IPS DF 19.7 (cell line): ENCODE measurements at regions not wholly inside any gene's neighbourhood (a gene's known extent, or its start where the extent isn't known, plus 50 kb on each side); places are given as distances from the start of the nearest gene placed in this dataset.

ENCODE experiments used
- DNase-seq: peaks from one replicate; pipeline ENCODE4 v3.0.0-alpha.2; 2013; ENCODE audit warnings: low read depth, low spot score

DNA sequence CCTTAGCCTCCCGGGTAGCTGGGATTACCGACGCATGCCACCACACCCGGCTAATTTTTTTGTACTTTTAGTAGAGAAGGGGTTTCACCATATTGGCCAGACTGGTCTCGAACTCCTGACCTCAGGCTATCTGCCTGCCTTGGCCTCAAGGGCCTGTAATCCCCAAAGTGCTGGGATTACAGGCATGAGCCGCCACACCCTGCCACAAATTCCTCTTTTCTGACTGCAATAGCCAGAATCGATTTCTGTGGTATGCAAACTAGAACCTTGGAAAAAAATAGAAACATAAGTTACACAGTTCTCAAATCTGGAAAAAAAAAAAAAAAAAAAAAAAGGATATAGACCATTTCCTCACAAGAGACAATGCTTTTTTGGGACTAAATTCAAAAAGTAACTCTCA, 184.6 kb upstream of the EGLN3 start:
- no peak for DNase-seq

DNA sequence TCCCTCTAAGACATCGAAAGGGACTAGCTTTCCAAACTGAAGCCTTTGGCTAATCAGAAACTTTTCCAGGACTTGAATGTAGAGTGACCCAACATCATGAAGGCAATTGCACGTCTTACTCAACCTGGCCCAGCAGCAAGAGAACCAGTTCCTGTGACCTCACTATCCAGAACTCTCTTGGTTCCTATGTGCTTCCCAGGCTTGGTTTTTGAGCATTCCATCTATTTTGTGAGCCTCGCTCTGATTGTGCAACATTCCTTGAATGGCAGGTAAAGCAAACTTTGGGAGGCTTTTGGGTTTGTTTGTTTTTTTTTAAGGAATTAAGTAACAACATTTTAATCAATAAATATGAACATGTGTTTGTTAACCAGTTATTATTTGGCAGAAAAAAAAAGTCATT, 183.6 kb upstream of the EGLN3 start:
- DNase-seq, result no peak

DNA sequence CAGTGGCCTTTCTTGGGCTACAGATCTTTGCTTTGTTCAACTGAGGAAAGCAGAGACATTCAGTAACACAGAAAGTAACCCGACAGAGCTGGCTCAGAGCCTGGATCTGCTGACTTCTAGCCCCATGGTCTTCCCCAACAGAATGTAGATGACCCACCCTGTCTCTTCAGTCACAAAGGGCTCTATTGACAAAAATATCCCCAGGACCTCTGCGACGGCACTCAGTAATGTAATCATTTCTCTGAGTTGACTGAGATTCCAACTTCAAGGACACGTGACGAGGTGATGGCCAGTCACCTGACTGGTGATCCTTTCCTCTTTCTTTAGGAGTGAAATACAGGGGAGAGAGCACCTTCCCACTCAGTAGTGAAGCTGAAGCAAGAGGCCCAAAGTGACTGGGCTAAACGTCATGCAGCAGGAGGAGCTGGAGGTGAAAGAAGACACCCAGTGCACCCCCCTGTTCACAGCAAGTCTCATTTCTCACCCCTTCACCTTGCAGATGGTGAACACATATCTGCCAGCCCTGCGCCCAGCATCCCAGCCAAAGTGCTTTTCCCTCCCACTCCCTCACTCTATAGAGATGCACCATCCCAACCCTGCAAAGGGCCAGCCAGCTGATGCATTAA, 179.2 kb upstream of the EGLN3 start:
- no peak for DNase-seq

DNA sequence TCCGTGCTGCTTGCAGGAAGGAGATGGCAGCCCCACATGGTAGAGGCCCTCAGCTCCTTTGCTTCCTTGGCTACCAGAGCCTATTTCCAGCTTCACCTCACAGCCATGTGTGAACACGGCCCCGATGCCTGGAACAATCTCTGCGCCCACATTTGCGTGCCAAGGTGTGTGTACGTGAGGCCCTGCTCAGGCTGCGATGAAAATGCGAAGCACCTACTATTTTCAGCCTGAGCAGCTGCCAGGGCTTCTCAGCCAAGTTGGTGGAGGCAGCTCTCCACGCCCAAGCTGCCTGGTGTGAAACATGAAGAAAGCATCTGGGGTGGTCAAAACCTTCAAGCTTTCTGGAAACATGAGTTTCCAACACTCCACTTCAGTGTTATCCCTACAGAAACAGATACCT, 177.8 kb upstream of the EGLN3 start:
- DNase-seq, result no peak

DNA sequence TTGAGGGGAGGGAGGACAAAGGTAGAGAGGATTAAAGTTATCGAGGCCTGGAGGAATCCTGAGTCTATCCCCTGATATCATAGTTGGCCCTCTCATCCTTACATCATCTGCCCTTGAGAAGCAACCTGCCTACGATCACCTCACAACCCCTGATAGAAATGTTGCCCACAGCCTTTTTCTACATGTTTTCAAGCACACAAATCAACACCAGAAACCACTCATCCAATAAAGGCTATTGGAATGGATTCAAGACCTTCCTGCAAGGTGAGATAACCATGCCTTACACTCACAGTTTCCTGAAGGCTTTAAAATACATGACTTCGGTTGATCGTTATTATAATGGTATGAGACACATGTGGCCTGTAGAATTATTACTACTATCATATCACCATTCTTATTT, 175.7 kb upstream of the EGLN3 start:
- no peak for DNase-seq

DNA sequence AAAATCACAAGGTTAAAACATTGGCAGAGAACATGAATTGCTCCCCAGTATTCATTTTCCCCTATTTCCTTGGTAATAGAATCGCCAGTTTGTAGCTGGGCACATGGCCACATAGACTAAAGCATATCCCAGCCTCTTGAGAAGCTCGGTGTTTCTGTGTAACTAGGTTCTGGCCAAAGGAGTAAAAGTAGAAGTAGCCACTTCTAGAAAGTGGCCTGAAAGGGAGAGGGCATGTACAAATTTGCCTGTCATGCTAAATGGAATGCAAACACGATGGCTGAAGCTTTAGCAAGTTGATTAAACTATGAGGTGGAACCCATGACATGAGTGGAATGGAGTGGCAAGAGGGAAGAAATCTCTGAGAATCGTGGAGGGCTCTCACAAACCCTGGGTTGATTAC, 173.7 kb upstream of the EGLN3 start:
- DNase-seq, result no peak

DNA sequence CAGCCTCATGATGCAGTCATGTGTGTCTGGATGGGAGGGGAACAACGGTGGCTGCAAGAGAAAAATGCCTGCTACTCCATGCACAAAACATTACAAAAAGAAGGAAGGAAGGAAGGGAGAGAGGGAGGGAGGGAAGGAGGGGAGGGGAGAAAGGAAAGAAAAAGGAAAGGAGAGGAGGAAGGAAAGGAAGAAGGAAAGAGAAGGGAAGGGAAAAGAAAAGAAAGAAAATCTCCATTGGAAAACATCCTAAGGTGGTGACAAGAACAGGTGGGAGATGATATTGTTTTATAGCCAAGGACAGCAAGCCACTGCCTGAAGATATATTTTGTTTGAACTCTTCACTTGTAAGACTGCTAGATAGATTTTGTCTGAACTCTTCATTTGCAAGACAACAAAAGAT, 171.8 kb upstream of the EGLN3 start:
- DNase-seq, result no peak

DNA sequence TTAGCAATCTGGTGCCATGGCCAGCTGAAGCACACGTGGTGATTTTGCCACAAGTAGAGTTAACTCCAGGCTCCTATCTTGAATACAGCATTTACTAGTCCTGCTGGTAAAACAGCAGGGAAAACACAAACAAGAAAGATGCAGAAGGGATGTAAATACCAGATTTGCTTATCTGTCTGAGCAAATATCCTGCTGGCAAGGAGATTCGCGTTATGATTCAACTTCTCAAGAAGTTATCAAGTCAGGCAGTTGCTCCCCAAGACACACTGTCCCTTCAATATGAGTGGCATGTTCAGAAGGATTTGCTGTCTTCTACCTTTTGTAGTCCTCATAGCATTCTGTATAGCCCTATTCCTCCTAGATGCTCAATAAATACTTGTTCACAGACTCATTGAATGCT, 171.2 kb upstream of the EGLN3 start:
- no peak for DNase-seq

DNA sequence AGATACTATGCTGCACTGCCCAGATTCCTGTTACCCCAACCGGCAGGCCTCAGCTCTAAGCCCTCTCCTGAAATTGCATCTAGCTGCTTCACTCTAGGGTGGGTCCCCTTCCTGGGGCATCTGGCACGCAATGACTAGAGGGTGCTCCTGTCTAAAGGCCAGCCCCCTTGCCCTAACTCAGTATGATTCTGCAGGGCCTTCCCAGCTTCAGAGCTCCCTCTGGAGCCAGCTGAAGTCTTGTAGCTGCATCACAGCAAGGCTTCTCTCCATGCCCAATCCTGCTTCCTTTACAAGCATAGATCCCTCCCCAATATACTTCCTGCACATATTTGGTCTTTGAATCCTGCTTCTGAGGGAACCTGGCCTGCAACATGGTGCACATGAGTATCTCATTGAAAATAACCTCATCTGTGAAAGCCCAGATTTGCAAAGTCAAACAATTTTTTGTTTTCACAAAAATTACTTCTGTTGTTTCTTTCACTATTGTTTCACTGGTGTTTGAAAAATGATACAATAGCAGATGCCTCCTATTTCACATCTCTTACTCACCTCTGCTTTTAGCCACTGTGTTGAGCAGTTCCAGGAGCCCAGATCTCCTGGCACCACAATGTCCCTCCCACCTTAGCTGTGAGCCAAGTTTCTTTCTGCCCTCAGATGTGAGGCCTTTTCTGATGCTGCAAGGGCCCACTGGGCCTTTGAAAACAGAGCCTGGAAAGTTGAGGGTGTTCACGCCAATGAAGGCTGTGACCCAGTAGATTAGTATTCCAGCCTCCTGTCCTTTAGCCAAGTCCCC, 169.5 kb upstream of the EGLN3 start:
- DNase-seq, result no peak

DNA sequence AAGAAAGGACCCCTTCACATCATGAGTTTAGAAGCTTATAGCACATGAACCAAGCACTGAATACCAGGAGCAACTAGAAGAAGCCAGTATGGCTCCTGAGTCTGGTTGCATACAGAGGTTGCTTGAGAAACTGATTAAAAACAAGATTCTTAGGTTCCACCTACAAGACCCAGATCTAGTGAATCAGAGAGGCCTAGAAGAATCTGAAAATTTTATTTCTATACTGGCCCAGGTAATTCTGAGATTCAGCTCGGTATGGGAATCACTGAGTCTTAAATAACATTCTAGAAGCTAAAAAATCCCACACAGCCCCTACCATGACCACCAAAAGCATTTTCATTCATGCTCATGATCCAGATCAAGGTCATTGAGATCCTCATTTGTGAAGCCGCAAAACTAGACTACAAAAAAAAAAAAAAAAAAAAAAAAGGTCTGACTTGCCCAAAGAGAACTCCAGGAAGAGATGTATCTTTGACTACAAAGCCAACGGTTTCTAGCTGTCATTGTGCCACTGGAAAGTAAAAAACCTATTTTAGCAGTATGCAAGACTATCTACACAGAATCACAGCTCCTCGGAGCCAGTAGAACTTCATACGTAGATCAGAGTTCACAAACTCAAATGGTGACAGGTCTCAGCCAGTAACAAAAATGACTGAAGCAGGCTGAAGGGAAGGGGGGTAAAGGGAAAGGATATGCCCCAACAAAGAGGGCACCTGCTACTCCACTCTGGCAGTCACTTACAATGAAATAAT, 168.4 kb upstream of the EGLN3 start:
- DNase-seq, result no peak

DNA sequence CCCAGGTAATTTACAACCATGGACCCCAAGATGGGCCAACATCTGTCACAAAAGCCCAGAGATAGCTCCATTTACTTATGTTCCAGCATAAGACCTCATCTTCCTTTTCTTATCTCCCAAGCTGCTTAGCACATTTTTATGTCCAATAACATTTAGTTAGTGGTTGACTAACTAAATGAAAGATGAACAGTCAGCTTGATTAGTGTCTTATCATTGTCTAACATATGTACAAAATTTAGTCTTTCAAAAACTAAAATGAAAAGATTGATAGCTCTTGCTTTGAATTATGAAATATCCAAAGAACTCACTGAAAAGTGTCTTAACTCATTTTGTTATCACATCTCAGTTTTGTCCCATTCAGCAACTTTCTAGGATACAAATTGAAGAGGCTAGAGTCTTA, 163.1 kb upstream of the EGLN3 start:
- no peak for DNase-seq

DNA sequence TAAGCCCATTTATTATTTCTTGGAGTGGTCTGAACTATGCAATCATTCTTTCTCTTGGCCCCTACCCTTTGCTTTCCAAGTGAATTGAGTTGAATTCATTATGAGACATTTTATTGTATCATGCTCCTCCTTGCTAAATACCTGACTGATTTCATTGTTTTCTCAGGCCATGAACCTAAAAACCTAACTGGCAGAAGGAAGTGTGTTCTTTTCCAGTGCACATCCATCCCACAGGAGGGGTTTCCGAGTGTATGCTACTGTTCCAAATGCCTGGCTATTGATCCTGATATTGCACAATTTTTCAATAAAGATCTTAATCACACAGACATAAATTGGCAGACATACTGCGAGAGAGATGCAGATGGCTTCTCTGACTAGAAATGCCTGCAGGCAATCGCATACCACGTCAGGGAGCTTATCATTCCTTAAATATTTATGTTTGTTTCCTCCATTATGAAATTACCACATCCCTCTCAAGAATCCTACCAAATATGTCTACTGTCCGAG, 162.2 kb upstream of the EGLN3 start:
- no peak for DNase-seq

DNA sequence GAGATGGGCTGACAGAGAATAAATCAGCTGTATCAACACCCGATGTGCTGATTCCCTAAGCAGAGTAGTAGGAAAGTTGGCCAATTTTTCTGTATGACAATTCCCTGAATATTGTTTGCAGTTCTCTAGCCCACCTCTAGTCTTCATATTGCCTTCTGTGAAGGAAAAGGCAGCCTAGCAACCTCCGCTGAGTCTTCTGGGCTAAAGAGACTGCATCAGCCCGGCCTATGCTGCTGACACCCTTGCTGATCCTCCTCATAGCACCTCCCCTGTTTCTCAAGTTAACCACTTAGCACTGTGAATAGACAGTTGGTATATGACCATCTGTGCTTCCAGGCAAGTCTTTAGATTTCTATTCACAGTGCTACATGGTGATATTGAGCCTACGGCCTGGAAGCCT, 161.1 kb upstream of the EGLN3 start:
- no peak for DNase-seq

DNA sequence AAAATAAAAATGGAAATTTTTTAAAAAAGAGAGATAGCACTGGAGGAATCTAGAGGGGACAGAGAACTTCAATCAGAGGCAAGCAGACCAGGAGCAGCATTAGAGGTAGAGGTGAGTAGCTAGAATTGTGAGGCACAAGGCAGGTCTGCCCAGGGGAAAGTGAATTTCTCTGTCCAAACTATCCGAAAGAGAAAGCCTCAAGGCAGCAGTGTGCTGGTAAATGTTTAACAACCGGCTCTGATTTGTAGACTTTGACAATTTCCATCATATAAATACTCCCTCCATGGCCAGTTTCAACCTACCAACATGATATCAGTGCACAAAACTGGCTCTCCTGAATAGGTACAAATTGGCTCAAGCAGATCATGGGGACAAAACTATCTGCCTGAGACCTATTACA, 160.6 kb upstream of the EGLN3 start:
- DNase-seq, result no peak

DNA sequence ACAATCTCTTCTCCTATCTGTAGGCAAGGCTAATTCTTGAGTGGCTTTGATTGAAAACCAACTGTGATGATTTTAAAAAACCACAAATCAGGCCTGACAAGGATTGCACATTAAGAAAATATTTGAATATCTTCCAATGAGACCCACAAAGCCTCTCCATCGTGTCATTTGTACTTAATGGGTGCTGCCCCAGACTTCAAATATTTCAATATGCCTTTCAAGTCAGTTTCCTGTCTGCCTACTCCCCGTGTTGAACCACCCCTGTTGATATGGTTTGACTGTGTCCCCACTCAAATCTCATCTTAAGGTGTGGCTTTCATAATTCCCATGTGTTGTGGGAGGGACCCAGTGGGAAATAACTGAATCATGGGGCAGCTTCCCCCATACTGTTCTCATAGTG, 159.7 kb upstream of the EGLN3 start:
- no peak for DNase-seq

DNA sequence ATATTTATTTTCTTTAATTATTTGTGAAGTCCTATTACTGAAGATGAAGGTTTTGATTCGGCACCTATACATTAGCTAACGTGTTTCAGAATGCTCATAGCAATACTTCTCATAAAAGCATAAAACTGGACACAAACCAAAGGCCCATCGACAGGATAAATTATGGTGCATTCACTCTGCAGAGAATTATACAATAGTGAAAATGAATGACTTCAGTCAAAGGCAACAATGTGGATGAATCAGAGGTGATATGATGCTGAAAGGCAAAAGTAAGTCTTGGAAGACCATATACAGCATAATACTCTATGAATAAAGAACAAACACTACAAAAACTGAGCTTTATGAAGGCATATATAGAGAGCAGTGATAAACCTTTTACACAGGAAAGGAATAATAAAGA, 156.6 kb upstream of the EGLN3 start:
- no peak for DNase-seq

DNA sequence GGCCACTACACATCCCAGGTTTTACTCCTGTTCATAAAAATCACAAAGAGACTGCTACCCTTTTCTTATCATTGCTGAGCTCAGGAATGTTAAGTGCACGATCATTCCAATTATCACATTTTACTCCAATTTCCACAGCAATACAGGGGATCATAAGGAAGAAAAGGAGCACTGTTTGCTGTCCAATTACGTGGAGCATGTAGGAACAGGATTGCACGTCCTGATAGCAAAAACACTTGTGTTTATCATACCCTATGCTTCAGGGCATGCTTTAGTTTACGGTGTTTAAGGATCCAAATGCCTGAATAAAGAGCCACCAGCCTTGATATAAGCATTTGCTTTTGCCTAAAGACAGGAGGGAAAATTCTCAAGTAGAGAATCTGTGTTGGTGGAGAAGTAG, 155.4 kb upstream of the EGLN3 start:
- no peak for DNase-seq

DNA sequence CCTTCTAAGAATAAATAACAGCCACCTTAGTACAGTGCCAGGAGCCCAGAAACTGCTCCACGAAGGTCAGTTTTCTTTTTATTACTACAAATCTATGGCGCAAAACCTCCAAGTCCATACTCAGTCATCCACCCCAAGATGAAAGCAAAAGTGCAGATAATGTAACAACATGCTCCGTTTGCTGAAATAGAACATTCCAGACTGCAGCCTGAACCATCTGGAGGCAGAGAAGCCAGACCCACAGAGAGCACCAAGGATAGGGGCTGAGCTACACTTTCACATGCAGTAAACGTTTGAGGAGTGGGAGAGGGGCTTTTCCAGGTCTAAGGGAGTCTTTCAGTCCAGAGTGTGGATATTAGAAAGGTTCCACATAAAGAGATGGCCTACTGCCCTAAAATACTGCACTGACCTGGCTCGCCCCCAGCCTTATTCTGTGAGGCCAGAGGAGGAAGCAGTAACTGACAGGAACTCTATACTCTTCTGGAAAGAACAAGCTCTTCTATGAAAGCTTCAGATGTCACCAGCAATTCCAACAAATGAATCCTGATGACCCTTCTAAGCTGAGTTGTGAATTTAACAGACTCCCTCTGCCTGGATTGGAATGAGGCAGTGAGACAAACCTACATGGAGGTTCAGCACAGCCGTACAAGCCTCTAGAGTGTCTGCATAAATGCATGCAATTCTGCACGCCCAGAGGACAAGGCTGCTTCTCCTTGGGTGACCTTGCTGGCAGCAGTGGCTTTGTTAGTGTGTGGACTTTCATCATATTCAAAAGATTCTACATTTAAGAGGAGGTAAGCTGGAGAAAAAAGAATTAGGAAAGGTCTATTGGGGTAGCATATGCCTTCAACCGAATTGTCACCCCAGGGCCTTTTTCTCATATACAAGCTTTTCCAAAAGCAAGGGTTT, 153.9 kb upstream of the EGLN3 start:
- no peak for DNase-seq

DNA sequence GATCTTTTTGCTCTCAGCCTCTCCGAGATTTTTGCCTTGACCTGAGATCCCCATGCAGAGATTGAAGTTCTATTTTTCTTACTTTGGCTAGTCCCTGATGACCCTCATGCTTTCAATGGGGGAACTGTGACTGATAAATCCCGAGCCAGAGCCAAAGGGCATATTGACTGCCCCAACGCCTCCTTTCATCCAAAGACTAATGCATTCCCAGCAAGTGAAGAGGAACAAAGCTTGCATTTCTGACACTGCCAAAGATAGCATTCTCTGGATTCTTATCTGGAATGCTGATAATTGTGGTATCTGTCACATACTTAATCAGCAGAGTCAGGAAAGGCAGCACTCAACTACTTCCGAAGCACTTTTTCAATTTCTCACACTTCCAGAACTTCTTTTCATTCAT, 152.3 kb upstream of the EGLN3 start:
- no peak for DNase-seq

DNA sequence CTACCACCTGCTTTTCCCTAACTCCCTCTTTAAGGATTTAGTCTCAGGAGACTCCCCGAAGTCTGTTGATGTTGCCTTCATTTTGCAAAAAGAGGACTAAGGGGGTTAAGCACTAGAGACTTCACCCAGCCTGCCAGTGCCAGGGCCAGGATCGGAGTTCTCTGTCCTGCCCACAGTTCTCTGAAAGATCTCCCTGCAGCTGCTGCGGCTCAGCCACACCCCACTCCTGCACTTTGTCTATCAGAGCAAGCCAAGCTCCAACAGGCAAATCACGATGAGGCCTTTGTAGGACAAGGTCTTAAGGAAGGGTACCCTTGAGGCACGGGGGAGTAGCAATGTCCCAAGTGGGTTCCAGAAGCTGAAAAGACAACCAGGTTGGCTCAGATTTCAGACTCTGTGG, 148.8 kb upstream of the EGLN3 start:
- DNase-seq, result no peak

DNA sequence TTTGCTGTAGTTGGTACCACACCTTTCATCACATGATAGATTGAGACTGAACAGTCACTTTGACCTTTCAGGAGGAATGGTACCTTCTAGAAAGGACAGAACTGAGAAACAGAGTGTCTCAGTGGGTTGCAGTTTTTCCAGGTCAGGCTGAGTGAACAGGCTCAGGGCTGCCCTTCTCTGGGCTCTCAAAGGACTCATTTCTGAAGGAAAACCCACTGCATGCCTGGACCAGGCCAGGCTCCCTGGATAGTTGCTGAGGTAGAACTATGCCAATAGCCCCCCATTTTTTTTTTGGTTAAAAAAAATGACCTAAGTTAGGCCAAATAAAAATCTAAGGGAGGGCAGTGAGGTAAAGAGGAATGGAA, 148.1 kb upstream of the EGLN3 start:
- no peak for DNase-seq
